HAP-1 (cell line): ENCODE measurements at regions not wholly inside any gene's neighbourhood (a gene's known extent, or its start where the extent isn't known, plus 50 kb on each side); places are given as distances from the start of the nearest gene placed in this dataset.

Source experiments
- DNase-seq, 2 experiments: peaks; one replicate each; pipeline ENCODE4 v3.0.0-alpha.2; 2016 to 2020; ENCODE audit warnings: low spot score in 2 of 2
- H3K27me3 ChIP-seq: fragments of 250-450 bp; sonication (Bioruptor Pico); 2 replicates; pipeline ENCODE4 v1.5.1; 2020; ENCODE audit warnings: low read depth, mild to moderate bottlenecking, moderate library complexity
- H3K36me3 ChIP-seq: fragments of 250-450 bp; sonication (Bioruptor Pico); replicated peaks from 2 replicates; pipeline ENCODE4 v1.5.1; 2020; ENCODE audit warnings: mild to moderate bottlenecking
- H3K4me1 ChIP-seq: fragments of 250-450 bp; sonication (Bioruptor Pico); 2 replicates; pipeline ENCODE4 v1.5.1; 2020; ENCODE audit warnings: mild to moderate bottlenecking
- H3K4me3 ChIP-seq: fragments of 250-450 bp; sonication (Bioruptor Pico); 2 replicates; pipeline ENCODE4 v1.5.1; 2020; ENCODE audit warnings: mild to moderate bottlenecking, moderate library complexity
- H3K9me3 ChIP-seq: fragments of 250-450 bp; sonication (Bioruptor Pico); 2 replicates; pipeline ENCODE4 v1.5.1; 2020; ENCODE audit warnings: mild to moderate bottlenecking, moderate library complexity
- in situ Hi-C: fragments of 300-500 bp; cut with MboI; formaldehyde crosslinking; loops from 3 replicates; pipeline ENCODE4 v1.14.3; 2020; ENCODE audit warnings: low sequenced_read_pairs, inconsistent platforms, mixed read lengths

GRCh38 chr2:10242451-10242850 is 60.3 kb upstream of the HPCAL1 start:
- DNase-seq: no peak
- in situ Hi-C loops: no loop called here
- no peaks in the 10 kb centered on the region for H3K9me3 ChIP-seq
- H3K27me3 ChIP-seq: 0 out of 2 replicates have a peak, but pooled peaks cover under 1% of the 10 kb centered on the region
- H3K4me1 ChIP-seq: no peaks in the 10 kb centered on the region
- no peak overlapping the region for H3K4me3 ChIP-seq
- H3K36me3 ChIP-seq: no peaks in the 10 kb centered on the region

DNA sequence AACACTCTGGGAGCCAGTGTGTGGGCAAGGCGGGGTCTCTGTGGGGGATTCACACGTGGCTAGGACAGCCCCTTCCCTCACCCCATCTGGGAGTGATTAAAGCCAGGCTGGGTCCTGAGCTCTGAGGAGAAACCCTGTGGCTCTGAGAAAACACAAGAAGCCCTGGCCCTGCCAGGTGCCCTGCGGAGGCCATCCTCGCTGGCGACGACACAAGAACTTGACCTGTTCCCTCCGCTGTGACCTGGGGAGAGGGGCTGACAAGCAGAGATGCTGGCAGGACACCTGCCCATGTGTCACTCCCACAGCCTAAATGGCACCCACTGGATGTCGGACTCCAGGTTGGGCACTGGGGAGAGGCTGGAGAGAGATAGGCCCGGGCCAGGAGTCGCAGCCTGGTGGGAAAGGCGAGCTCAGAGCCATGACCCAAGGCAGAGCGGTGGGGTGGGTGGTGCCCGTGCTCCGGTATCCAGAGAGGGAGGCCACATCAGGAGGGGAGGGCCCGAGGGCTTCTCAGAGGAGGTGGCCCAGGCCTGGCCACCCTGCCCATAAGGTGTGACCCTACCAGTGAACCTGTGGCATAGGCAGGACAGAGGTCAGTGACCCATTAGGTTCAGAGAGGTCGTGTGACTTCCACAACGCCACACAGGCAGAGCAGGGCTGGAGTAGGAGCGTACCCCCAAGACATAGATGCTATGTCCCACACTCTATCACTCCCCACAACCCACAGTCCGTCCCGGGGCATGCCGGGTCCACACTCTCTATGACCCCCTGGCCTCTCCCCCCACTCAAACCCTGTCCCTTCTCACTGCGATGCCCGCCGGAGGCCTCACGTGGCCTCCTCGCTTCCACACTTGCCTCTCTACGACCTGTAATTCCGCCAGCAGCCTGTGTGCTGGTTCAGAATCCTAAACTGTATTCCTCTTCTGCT is 59.4 kb upstream of the HPCAL1 start:
- no peak for DNase-seq
- no peaks in the 10 kb centered on the region for H3K27me3 ChIP-seq
- no peaks in the 10 kb centered on the region for H3K4me1 ChIP-seq
- H3K36me3 ChIP-seq: no peaks in the 10 kb centered on the region
- in situ Hi-C loops: no loop called here
- H3K4me3 ChIP-seq: no peak overlapping the region
- H3K9me3 ChIP-seq: no peaks in the 10 kb centered on the region

- no peak overlapping the region for H3K4me3 ChIP-seq
- DNase-seq: no peak
- in situ Hi-C loops: no loop called here
- H3K9me3 ChIP-seq: no peaks in the 10 kb centered on the region
- H3K36me3 ChIP-seq: no peaks in the 10 kb centered on the region
- H3K27me3 ChIP-seq: no peaks in the 10 kb centered on the region
- no peaks in the 10 kb centered on the region for H3K4me1 ChIP-seq
Observed at GRCh38 chr2:10243926-10244270, 58.8 kb upstream of the HPCAL1 start.

DNA sequence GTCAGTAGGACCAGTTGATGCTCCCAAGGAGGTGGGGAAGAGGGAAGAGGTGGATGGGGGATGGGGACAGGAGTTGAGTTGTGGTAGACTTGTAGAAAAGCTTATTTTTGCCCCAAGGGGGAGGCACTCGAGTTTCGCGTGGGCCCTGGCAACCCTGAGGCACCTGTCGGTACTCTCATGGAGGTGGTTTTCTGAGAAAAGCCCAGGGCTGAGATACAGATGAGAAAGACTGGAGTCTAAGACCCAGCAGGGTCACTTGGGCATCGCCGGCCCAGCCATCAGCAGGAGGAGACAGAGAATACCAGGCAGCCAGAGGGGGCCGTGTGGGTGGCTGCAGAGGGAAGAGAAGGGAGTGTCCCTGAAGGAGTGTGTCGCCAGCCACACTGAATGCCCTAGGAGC is 57.7 kb upstream of the HPCAL1 start:
- no peaks in the 10 kb centered on the region for H3K27me3 ChIP-seq
- DNase-seq: no peak
- no peaks in the 10 kb centered on the region for H3K36me3 ChIP-seq
- in situ Hi-C loops: no loop called here
- H3K4me3 ChIP-seq: no peak overlapping the region
- H3K9me3 ChIP-seq: peaks cover 3% of the 10 kb centered on the region; the same call in 1 of the 2 replicates
- no peaks in the 10 kb centered on the region for H3K4me1 ChIP-seq

- no peaks in the 10 kb centered on the region for H3K36me3 ChIP-seq
- in situ Hi-C loops: no loop called here
- H3K9me3 ChIP-seq: peaks cover 3% of the 10 kb centered on the region; the same call in 1 of the 2 replicates
- H3K27me3 ChIP-seq: no peaks in the 10 kb centered on the region
- no peak for DNase-seq
- no peaks in the 10 kb centered on the region for H3K4me1 ChIP-seq
- no peak overlapping the region for H3K4me3 ChIP-seq
Observed at GRCh38 chr2:10245661-10246060, 57.0 kb upstream of the HPCAL1 start.

GRCh38 chr2:10246370-10246769 is 56.3 kb upstream of the HPCAL1 start:
- no peak for DNase-seq
- H3K36me3 ChIP-seq: no peaks in the 10 kb centered on the region
- peaks cover 3% of the 10 kb centered on the region; the same call in 1 of the 2 replicates for H3K9me3 ChIP-seq
- no peaks in the 10 kb centered on the region for H3K4me1 ChIP-seq
- in situ Hi-C loops: no loop called here
- no peak overlapping the region for H3K4me3 ChIP-seq
- H3K27me3 ChIP-seq: no peaks in the 10 kb centered on the region

DNA sequence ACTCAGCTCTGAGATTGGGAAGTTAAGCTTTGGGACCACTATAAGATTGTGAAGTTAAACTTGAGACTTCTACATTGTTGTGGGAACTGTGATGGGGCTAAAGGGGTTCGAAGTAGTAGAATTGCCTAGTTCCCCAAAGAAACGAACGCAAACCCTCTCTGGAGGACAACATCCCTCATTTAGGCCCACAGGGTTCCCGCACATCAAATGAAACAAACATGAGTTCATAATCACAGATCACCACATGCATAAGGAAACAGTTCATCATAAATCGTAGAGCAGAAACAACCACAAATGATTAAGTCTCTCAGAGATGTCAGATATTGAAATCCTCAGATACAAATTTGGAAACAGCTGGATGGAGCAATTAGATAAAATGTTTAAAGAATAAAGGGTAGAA is 55.9 kb upstream of the HPCAL1 start:
- Histone ChIP-seq H3K4me1 (no peaks in the 10 kb centered on the region), H3K9me3 (peaks cover 3% of the 10 kb centered on the region; the same call in 1 of the 2 replicates), H3K36me3 (no peaks in the 10 kb centered on the region), H3K27me3 (no peaks in the 10 kb centered on the region), H3K4me3 (no peak overlapping the region)
- no peak for DNase-seq
- in situ Hi-C loops: no loop called here

DNA sequence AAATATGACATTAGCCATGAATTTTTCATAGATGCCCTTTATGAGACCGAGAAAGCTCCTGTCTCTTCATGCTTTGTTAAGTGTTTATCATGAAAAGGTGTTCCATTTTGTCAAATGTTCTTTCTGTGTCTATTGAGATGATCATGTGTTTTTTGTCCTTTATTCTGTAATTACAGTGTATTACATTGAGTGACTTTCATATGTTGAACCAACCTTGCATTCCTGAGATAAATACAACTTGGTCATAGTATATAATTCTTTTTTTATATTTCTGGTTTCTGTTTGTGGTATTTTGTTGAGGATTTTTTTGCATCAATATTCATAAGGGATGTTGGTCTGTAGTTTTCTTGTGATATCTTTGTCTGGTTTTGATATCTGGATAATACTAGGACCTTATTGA is 52.9 kb upstream of the HPCAL1 start:
- Histone ChIP-seq H3K9me3 (peaks cover 3% of the 10 kb centered on the region; the same call in 1 of the 2 replicates), H3K36me3 (no peaks in the 10 kb centered on the region), H3K27me3 (no peaks in the 10 kb centered on the region), H3K4me1 (no peaks in the 10 kb centered on the region), H3K4me3 (no peak overlapping the region)
- no peak for DNase-seq
- in situ Hi-C loops: no loop called here

DNA sequence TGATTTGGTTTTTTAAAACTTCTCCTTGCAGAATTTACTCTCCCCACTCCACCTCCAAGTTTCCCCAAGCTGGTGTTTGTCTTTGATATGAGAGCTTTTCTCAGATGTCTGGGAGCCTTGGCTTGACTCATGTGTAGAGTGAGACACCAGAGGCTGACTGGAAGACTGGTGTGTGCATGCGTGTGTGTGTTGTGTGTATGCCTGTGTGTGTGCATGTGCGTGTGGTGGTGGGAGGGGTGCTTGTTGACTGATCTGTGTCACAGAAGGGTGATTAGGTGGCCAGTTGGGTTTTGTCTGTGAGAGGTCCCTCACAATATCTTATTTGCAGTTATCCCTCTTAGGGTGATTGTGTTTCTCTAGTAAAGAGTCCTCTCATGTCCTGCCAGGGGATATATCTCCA is 50.5 kb upstream of the HPCAL1 start:
- Histone ChIP-seq H3K4me3 (no peak overlapping the region), H3K27me3 (no peaks in the 10 kb centered on the region), H3K4me1 (no peaks in the 10 kb centered on the region), H3K9me3 (peaks cover 3% of the 10 kb centered on the region; the same call in 1 of the 2 replicates), H3K36me3 (no peaks in the 10 kb centered on the region)
- in situ Hi-C loops: no loop called here
- DNase-seq: no peak

DNA sequence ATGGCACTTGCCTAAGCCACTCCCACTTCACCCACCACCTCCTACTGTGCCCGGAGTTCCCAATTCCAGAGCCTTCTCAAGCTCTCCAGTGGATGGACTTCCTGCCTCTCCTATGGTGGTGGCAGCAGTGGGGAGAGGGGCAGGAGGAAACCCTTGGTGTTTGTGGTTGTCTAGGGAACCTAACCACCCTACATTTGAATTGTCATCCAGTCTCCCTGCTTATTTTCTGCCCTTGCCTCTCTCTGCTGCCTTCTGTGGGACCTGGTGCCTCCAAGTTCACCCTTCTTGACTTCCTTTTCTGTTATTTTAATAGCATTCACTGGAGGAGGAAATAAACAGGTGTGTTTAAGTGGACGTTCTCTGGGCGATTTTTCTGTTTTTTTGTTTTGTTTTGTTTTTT is 50.0 kb upstream of the HPCAL1 start:
- no peaks in the 10 kb centered on the region for H3K27me3 ChIP-seq
- H3K4me1 ChIP-seq: no peaks in the 10 kb centered on the region
- H3K4me3 ChIP-seq: no peak overlapping the region
- DNase-seq: no peak
- H3K9me3 ChIP-seq: peaks cover 3% of the 10 kb centered on the region; the same call in 1 of the 2 replicates
- no peaks in the 10 kb centered on the region for H3K36me3 ChIP-seq
- in situ Hi-C loops: no loop called here
